ENCODE measurements at regions not wholly inside any gene's neighbourhood (a gene's known extent, or its start where the extent isn't known, plus 50 kb on each side); places are given as distances from the start of the nearest gene placed in this dataset.

DNA sequence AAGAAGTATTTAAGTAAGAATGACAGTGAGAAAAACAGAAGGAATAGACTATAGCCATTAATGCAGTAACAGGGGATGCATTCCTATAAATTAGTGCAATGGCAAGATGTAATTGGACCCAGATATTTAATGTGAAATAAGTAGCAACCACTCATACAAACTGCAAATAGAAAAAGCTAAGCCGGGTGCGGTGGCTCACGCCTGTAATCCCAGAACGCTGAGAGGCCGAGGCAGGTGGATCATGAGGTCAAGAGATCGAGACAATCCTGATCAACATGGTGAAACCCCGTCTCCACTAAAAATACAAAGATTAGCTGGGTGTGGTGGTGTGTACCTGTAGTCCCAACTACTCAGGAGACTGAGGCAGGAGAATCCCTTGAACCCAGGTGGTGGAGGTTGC is 845.8 kb downstream of the PDHA2 start:
- Histone ChIP-seq H2BK5ac (ENCODE audit: low read depth, low read length, poor library complexity, severe bottlenecking) (no peak overlapping the region), H3K9me3 (ENCODE audit: control insufficient read depth, insufficient read depth, low read length) (peaks cover 2% of the 10 kb centered on the region; the same call in 1 of the 2 replicates), H3K27ac (ENCODE audit: insufficient read depth, low read length) (no peak overlapping the region), H3K4ac (ENCODE audit: low read depth, low read length) (no peak overlapping the region), H3K56ac (ENCODE audit: extremely low read depth, insufficient read depth, low read length) (no peak overlapping the region), H3K9ac (ENCODE audit: low read depth, low read length) (no peak overlapping the region), H3K4me1 (ENCODE audit: control insufficient read depth, insufficient read depth, low read length) (no peaks in the 10 kb centered on the region), H3K18ac (ENCODE audit: low read depth, low read length) (no peak overlapping the region), H3K4me2 (ENCODE audit: low read depth, low read length) (no peak overlapping the region), H3K23ac (ENCODE audit: low read depth, low read length) (no peak overlapping the region), H2AK5ac (ENCODE audit: low read depth, low read length) (no peak overlapping the region), H2AK9ac (replicated peaks; ENCODE audit: low read depth, low read length, poor library complexity) (no peak overlapping the region), H4K5ac (ENCODE audit: low read depth, low read length) (no peak overlapping the region), H4K20me1 (ENCODE audit: insufficient read depth, low read length) (no peaks in the 10 kb centered on the region), H3K27me3 (ENCODE audit: control insufficient read depth, insufficient read depth, low read length) (no peaks in the 10 kb centered on the region), H3K9me1 (ENCODE audit: insufficient read depth, low read length) (no peaks in the 10 kb centered on the region), H2AFZ (replicated peaks; ENCODE audit: low read length, poor library complexity) (no peak overlapping the region), H3K79me1 (ENCODE audit: low read depth in 1 of 2, low read length in 2 of 2) (no peaks in the 10 kb centered on the region), H4K91ac (ENCODE audit: insufficient read depth, low read depth, low read length) (no peak overlapping the region), H2BK120ac (ENCODE audit: low read depth, low read length) (no peak overlapping the region), H3K14ac (replicated peaks; ENCODE audit: low read depth, low read length) (no peak overlapping the region), H2BK20ac (ENCODE audit: low read depth, low read length) (no peak overlapping the region), H3K4me3 (ENCODE audit: insufficient read depth, low read depth, low read length) (no peak overlapping the region), H3K36me3 (ENCODE audit: control insufficient read depth, insufficient read depth, low read length) (no peaks in the 10 kb centered on the region), H2BK15ac (ENCODE audit: low read depth, low read length) (no peak overlapping the region), H4K8ac (ENCODE audit: low read depth in 2 of 2, low read length in 2 of 2) (no peak overlapping the region)
- dilution Hi-C loops (cut with HindIII; ENCODE audit: low sequenced_read_pairs, unreplicated experiment): no loop called here
- in situ Hi-C loops (cut with MboI; ENCODE audit: low sequenced_read_pairs): no loop called here
- POLR2A ChIA-PET (ENCODE audit: unreplicated experiment): no interaction called here
- no peak for DNase-seq
- no peak for ATAC-seq (ENCODE audit: low read depth)
- CTCF ChIA-PET: no interaction called here
- no peak for TF ChIP-seq BHLHE40 (IDR thresholded peaks at IDR 0.05; ENCODE audit: low read depth, low read length)
- no peak for TF ChIP-seq MAFK (IDR thresholded peaks at IDR 0.05; ENCODE audit: low read depth, low read length)
- TF ChIP-seq RAD21 (IDR thresholded peaks at IDR 0.05; ENCODE audit: low read length): no peak
- no TSS peak for BruUV-seq (replicated peaks)
- intact Hi-C loops (cut with micrococcal nuclease): no loop called here
- no CpG with 5 or more reads among the region's 7 CpGs for WGBS, 2 experiments (ENCODE audit: extremely low coverage in 2 of 2, insufficient read length in 1 of 2)
